H1 (cell line): ENCODE measurements at regions not wholly inside any gene's neighbourhood (a gene's known extent, or its start where the extent isn't known, plus 50 kb on each side); places are given as distances from the start of the nearest gene placed in this dataset.

Source experiments
- SP4 ChIP-seq: IDR thresholded peaks from 2 replicates; pipeline ENCODE4 v1.6.1; 2012; ENCODE audit warnings: low read length, inconsistent platforms
- TF ChIP-seq, protein P1 (sequence below), 3 experiments: IDR thresholded peaks; 1 replicate in 2 of 3; 2 replicates in 1 of 3; pipeline versions ENCODE4 v1.5.1 to v1.6.1; 2011; ENCODE audit warnings: low read length in 3 of 3, mild to moderate bottlenecking in 3 of 3, inconsistent platforms in 2 of 3, low read depth in 1 of 3, moderate library complexity in 1 of 3; ENCODE audit not compliant: insufficient read depth in 1 of 3; ENCODE audit errors: control extremely low read depth in 1 of 3

DNA sequence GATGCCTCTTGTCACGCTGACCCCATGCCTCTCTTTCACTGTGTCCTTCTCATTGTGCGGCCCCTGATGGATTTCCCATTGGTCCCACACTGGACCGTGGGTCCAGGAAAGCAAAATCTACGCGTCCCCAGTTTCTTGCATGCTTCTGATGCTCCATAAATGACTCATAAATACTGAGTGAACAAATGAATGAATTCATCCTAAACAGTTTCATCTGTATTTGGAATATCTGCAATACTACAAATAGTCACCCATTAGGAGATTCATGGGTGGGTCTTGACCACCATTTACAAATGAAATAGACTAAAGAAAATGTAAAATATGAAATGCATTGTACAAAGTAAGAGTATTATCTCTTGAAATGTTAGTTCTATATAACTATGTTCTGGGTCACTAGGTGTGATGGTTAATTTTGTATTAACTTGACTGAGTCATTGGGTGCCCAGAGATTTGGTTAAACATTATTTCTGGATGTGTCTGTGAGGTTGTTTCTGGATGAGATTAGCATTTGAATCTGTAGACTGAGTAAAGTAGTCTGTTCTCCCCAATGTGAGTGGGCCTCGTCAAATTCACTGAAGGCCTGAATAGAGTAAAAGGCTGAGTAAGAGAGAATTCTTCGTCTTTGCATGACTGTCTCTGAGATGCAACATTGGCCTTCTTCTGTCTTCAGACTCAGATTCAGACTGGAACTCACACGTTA is 448.7 kb downstream of the PREX1 start:
- TF ChIP-seq SP4 = no peak
- TF ChIP-seq, protein P1, sequence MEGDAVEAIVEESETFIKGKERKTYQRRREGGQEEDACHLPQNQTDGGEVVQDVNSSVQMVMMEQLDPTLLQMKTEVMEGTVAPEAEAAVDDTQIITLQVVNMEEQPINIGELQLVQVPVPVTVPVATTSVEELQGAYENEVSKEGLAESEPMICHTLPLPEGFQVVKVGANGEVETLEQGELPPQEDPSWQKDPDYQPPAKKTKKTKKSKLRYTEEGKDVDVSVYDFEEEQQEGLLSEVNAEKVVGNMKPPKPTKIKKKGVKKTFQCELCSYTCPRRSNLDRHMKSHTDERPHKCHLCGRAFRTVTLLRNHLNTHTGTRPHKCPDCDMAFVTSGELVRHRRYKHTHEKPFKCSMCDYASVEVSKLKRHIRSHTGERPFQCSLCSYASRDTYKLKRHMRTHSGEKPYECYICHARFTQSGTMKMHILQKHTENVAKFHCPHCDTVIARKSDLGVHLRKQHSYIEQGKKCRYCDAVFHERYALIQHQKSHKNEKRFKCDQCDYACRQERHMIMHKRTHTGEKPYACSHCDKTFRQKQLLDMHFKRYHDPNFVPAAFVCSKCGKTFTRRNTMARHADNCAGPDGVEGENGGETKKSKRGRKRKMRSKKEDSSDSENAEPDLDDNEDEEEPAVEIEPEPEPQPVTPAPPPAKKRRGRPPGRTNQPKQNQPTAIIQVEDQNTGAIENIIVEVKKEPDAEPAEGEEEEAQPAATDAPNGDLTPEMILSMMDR (IDR thresholded peaks at IDR 0.05; ENCODE audit: control extremely low read depth in 1 of 3, insufficient read depth in 1 of 3, low read depth in 1 of 3, low read length in 3 of 3) = no peak
